Retinal pigment epithelial cell (primary cell): ENCODE measurements at regions not wholly inside any gene's neighbourhood (a gene's known extent, or its start where the extent isn't known, plus 50 kb on each side); places are given as distances from the start of the nearest gene placed in this dataset.

Source experiments
- DNase-seq: peaks from one replicate; pipeline ENCODE4 v3.0.0-alpha.2; 2010; ENCODE audit warnings: low read depth
- H3K4me3 ChIP-seq: 2 replicates; pipeline ENCODE4 v1.5.1; 2011; ENCODE audit warnings: mild to moderate bottlenecking, low read length, control low read depth, moderate library complexity
- TF ChIP-seq, protein P1 (sequence below): conservative IDR thresholded peaks from 2 replicates; pipeline ENCODE4 v1.5.1; 2011; ENCODE audit warnings: low read depth, low read length, control low read depth, inconsistent platforms

DNA sequence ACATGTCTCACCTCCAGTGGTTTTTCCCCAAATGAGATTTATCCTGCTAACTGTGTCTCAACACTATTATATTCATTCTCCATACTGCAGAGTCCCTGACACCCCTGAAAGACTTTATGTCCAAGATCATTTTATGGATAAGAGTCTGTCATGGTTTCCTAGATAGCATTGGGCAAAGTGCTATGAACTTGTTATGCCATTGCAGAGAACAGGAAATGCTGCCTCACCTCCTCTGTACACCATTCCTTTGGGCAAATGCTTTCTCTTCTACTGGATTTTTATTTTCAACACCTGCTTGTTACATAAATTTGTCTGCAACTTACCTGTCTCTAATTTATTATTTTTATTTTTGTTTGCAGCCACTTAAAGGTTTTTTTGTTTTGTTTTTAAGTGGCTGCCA is 652.5 kb upstream of the FAM98A start:
- TF ChIP-seq, protein P1, sequence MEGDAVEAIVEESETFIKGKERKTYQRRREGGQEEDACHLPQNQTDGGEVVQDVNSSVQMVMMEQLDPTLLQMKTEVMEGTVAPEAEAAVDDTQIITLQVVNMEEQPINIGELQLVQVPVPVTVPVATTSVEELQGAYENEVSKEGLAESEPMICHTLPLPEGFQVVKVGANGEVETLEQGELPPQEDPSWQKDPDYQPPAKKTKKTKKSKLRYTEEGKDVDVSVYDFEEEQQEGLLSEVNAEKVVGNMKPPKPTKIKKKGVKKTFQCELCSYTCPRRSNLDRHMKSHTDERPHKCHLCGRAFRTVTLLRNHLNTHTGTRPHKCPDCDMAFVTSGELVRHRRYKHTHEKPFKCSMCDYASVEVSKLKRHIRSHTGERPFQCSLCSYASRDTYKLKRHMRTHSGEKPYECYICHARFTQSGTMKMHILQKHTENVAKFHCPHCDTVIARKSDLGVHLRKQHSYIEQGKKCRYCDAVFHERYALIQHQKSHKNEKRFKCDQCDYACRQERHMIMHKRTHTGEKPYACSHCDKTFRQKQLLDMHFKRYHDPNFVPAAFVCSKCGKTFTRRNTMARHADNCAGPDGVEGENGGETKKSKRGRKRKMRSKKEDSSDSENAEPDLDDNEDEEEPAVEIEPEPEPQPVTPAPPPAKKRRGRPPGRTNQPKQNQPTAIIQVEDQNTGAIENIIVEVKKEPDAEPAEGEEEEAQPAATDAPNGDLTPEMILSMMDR, result no peak
- DNase-seq, result no peak
- no peak overlapping the region for H3K4me3 ChIP-seq

DNA sequence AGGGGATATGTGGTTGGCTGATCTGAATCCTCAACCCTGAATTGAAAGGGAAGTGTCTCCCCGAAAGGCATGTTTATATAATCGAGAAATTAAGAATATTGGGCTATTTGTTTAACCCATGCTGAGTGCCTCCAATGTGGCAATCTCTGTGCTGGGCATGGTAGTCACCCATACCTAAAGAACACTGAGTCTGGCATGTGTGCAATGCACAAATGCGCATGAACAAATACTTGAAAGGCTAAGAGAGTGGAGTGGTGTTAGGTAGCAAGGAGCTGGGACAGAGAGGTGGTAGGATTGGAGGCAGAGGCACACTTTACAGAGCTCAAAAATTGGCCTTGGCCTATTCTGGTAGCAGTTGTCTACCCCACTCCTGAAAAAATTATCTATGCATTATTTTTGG is 645.1 kb upstream of the FAM98A start:
- H3K4me3 ChIP-seq, result no peak overlapping the region
- TF ChIP-seq, protein P1, result no peak
- no peak for DNase-seq

DNA sequence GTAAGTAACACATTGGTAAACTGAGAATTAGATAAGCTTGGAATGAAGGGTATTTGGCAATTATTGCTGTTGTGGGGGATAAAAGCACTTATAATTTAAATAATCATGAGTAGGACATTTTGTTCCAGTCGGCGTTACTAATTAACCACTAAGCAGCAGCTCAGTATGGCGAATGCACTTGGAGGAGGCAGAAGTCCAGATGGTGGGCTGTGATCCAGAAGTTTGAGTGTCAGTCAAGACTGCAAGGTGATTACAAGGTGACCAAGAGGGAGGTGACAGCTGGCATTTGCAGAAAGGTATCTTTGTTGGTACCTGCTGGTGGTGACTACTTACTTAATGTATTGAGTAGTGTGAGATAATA is 643.6 kb upstream of the FAM98A start:
- TF ChIP-seq, protein P1, result no peak
- DNase-seq, result no peak
- H3K4me3 ChIP-seq, result no peak overlapping the region

DNA sequence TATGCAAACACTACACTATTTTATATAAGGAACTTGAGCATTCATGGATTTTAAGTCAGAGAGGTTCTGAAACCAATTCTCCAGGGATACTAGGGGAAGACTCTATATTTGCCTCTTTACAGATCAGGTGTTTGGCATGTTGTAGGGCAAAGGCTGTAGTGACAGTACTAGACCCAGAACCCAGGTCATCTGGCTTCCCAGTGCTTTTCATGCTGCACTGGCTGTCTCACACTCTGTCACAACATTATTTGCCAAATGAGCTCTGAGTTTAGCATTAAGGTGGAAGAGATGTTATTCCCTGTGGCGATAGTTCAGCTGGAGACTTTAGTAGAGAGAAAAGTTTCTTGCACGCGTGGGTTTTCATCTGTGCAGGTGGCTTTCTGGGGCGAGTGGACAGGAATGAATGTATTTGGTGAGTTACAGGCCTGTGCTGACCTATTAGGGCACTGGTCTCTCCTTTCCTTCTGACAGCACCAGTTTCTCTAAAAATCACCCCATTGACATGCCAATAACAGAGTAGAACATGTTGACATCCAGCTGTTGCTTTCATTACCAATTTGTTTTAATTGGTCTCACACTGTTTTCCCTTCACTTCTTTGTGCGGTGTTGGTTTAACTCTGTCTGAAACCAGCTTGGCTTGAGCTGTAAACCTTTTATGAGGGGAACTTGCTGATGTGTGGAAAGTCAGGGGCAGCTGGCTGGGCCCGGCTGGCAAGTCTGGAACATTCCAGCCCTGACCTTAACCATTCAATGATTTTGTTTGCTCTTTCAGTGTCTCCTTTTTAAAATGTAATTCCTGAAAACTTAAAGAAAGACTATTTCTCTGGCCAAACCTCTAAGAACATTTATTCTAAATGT is 643.0 kb upstream of the FAM98A start:
- TF ChIP-seq, protein P1, result no peak
- no peak overlapping the region for H3K4me3 ChIP-seq
- DNase-seq, result no peak

DNA sequence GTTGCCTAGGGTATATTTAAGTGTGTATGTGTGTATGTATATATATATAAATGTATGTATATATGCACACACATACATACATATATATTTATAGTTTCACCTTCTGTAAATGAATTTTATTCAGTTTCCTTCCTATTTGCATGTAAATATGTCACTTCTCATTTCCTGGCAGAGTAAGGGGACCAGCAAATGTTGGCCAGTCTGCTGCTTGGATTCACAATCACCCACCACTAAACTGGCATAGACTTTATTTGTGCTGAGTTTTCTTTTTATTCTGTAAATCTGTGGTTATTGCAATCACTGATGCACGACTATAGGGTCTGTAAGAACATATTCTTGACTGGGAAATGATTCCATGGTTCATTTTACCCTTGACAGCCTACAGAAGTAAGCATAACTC is 640.4 kb upstream of the FAM98A start:
- no peak overlapping the region for H3K4me3 ChIP-seq
- TF ChIP-seq, protein P1, result no peak
- DNase-seq, result no peak

DNA sequence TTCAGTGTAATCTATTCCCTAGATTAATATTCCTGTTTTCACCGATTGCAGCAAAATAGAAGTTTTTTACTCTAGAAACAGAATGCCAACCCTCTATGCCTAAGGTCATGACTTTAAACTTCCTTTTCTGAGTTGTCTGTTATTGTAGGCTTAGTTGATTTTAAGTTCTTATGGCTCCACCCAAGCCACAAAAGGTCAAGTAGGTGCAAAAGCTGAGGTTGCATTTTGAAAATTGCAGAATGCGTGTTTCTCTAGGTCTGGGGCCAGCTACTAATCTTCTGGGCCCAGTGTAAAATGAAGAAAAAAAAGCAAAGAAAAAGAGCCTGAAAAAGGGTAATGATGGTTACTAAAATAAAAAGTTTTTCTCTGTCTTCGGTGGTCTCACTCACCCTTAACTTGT is 635.7 kb upstream of the FAM98A start:
- TF ChIP-seq, protein P1, result no peak
- no peak overlapping the region for H3K4me3 ChIP-seq
- DNase-seq, result no peak

DNA sequence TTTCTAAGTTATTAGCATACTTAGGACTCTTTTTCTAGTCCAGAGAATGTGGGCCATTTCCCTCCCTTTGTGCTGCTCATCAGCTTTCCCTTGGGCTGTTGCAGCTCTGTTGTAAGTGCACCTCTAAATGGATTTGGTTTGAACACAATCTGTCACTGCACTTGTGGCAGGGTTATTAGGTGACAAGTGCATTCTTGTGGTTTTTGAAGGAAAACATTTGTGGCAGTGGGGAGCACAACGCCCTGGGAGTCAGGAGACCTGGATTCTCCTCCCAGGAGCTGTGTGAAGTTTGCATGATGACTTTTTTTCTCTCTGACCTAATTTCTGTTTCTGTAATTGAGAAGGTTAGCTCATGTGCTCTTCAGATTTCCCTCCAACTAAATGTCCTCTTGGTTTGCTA is 630.9 kb upstream of the FAM98A start:
- no peak for DNase-seq
- TF ChIP-seq, protein P1, result no peak
- no peak overlapping the region for H3K4me3 ChIP-seq
